HFFc6 (cell line): ENCODE measurements at regions not wholly inside any gene's neighbourhood (a gene's known extent, or its start where the extent isn't known, plus 50 kb on each side); places are given as distances from the start of the nearest gene placed in this dataset.

Source experiments
- DNase-seq: peaks from one replicate; pipeline ENCODE4 v3.0.0-alpha.2; 2018
- H3K27ac Mint-ChIP-seq: 2 replicates; pipeline ENCODE4 v1.8.0; 2020; ENCODE audit warnings: mild to moderate bottlenecking, mixed read lengths
- H3K27me3 Mint-ChIP-seq: 2 replicates; pipeline ENCODE4 v1.8.0; 2021; ENCODE audit warnings: mild to moderate bottlenecking, moderate library complexity, mixed read lengths; ENCODE audit not compliant: insufficient read depth
- H3K36me3 Mint-ChIP-seq: 2 replicates; pipeline ENCODE4 v1.8.0; 2021; ENCODE audit warnings: low read depth, mixed read lengths
- H3K4me1 Mint-ChIP-seq: 2 replicates; pipeline ENCODE4 v1.8.0; 2020; ENCODE audit warnings: low read depth, mixed read lengths
- H3K4me3 Mint-ChIP-seq: 2 replicates; pipeline ENCODE4 v1.8.0; 2020; ENCODE audit warnings: mild to moderate bottlenecking, moderate library complexity, mixed read lengths
- H3K9me3 Mint-ChIP-seq: 2 replicates; pipeline ENCODE4 v1.8.0; 2020; ENCODE audit warnings: mild to moderate bottlenecking, mixed read lengths
- TF ChIP-seq, protein P1 (sequence below): fragments of 200-600 bp; sonication (generic); IDR thresholded peaks from 2 replicates; pipeline ENCODE4 v1.5.0; 2021; ENCODE audit warnings: antibody characterized with exemption, mild to moderate bottlenecking

GRCh38 chr18:78156466-78156865, 823.2 kb upstream of the SALL3 start:
- no peak for DNase-seq
- H3K4me3 Mint-ChIP-seq = no peak overlapping the region
- no peak overlapping the region for H3K27ac Mint-ChIP-seq
- H3K36me3 Mint-ChIP-seq = peaks cover 8% of the 10 kb centered on the region; the same call in 1 of the 2 replicates
- no peaks in the 10 kb centered on the region for H3K4me1 Mint-ChIP-seq
- TF ChIP-seq, protein P1, sequence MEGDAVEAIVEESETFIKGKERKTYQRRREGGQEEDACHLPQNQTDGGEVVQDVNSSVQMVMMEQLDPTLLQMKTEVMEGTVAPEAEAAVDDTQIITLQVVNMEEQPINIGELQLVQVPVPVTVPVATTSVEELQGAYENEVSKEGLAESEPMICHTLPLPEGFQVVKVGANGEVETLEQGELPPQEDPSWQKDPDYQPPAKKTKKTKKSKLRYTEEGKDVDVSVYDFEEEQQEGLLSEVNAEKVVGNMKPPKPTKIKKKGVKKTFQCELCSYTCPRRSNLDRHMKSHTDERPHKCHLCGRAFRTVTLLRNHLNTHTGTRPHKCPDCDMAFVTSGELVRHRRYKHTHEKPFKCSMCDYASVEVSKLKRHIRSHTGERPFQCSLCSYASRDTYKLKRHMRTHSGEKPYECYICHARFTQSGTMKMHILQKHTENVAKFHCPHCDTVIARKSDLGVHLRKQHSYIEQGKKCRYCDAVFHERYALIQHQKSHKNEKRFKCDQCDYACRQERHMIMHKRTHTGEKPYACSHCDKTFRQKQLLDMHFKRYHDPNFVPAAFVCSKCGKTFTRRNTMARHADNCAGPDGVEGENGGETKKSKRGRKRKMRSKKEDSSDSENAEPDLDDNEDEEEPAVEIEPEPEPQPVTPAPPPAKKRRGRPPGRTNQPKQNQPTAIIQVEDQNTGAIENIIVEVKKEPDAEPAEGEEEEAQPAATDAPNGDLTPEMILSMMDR = no peak
- peaks cover 2% of the 10 kb centered on the region; the same call in 1 of the 2 replicates for H3K27me3 Mint-ChIP-seq
- peaks cover 49% of the 10 kb centered on the region for H3K9me3 Mint-ChIP-seq

- peaks cover 2% of the 10 kb centered on the region; the same call in 1 of the 2 replicates for H3K27me3 Mint-ChIP-seq
- H3K9me3 Mint-ChIP-seq = peaks cover 51% of the 10 kb centered on the region
- TF ChIP-seq, protein P1 = no peak
- no peak overlapping the region for H3K4me3 Mint-ChIP-seq
- H3K36me3 Mint-ChIP-seq = peaks cover 8% of the 10 kb centered on the region; the same call in 1 of the 2 replicates
- no peak for DNase-seq
- H3K4me1 Mint-ChIP-seq = no peaks in the 10 kb centered on the region
- no peak overlapping the region for H3K27ac Mint-ChIP-seq
Measured at GRCh38 chr18:78158943-78159342, 820.7 kb upstream of the SALL3 start.

- H3K4me1 Mint-ChIP-seq = no peaks in the 10 kb centered on the region
- peaks cover 55% of the 10 kb centered on the region for H3K9me3 Mint-ChIP-seq
- no peak for DNase-seq
- no peak overlapping the region for H3K27ac Mint-ChIP-seq
- H3K36me3 Mint-ChIP-seq = peaks cover 8% of the 10 kb centered on the region; the same call in 1 of the 2 replicates
- TF ChIP-seq, protein P1 = no peak
- peaks cover 2% of the 10 kb centered on the region; the same call in 1 of the 2 replicates for H3K27me3 Mint-ChIP-seq
- H3K4me3 Mint-ChIP-seq = no peak overlapping the region
Measured at GRCh38 chr18:78159397-78159796, 820.2 kb upstream of the SALL3 start.

DNA sequence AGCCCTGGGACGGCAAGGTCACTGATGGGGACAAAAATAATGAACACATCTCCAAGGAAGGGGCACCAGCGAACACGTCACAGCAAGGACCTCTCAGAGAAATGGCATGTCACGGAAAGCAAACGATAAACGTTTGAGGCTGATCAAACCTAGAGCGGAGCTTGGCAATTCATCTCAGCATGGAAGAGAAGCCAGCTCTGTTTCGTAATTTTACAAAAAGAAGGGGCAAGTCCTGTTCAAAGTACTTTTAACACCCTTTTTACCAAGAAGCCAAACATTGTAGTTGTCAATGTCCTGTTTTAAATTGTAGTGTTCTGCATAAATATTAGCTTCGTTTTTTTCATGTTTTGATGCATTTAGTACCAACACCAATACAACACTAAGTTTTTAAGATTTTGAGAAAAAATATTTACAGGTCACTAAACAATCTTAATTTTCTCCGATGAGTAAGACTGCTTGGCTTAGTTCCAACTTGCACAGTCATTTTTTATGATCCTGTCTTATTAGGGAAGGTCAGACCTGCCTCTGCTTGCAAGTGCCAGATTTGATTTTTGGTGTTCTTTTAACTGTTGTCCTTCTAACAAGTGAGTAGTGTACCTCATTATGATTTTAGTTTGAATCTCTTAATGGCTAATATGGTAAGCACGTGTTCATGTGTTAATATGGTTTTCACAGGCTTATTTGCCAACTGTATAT, 818.5 kb upstream of the SALL3 start:
- H3K27ac Mint-ChIP-seq = no peak overlapping the region; the same call in 1 of the 2 replicates
- TF ChIP-seq, protein P1 = no peak
- H3K4me1 Mint-ChIP-seq = no peaks in the 10 kb centered on the region
- peaks cover 52% of the 10 kb centered on the region for H3K9me3 Mint-ChIP-seq
- no peak overlapping the region for H3K4me3 Mint-ChIP-seq
- H3K27me3 Mint-ChIP-seq = peaks cover 2% of the 10 kb centered on the region; the same call in 1 of the 2 replicates
- H3K36me3 Mint-ChIP-seq = peaks cover 12% of the 10 kb centered on the region; the same call in 1 of the 2 replicates
- DNase-seq = no peak

DNA sequence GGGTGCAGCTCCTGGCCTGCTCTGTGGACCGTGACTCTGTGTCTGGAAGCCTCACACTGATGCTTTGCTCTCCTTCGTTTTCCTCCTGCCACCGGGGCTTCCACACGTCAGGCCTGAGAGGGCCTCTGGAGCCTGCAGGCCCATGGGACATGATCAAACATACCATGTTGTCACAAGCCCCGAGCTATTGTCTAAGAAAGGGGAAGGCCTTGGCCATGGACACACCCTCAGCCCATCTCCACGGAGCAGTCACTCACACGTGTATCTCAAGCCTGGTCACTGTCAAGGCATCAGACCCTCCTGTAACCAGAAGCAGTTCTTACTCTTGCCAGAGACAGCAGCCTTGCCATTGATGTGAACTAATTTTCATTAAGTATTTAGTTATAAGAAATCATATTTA, 814.1 kb upstream of the SALL3 start:
- Mint-ChIP-seq H3K27me3 (peaks cover 1% of the 10 kb centered on the region; the same call in 1 of the 2 replicates), H3K4me3 (no peak overlapping the region), H3K9me3 (peaks cover 44% of the 10 kb centered on the region), H3K4me1 (no peaks in the 10 kb centered on the region), H3K36me3 (peaks cover 8% of the 10 kb centered on the region; the same call in 1 of the 2 replicates), H3K27ac (no peak overlapping the region)
- TF ChIP-seq, protein P1 = no peak
- DNase-seq = no peak
